HepG2 (cell line): ENCODE measurements at regions not wholly inside any gene's neighbourhood (a gene's known extent, or its start where the extent isn't known, plus 50 kb on each side); places are given as distances from the start of the nearest gene placed in this dataset.
"Not testable (repeated sequence)": the region's sequence is repeated elsewhere in the genome, so short reads cannot be mapped to it uniquely, and the experiment has no call there.

ENCODE experiments used
- ATAC-seq: fragments of 200-7000 bp; cut with Tn5 transposase; 3 replicates; pipeline ENCODE4 v1.9.1; 2020; ENCODE audit warnings: mild to moderate bottlenecking, moderate library complexity
- BruUV-seq: library from RNA; stranded (reverse); fragments of 400-500 nt; replicated peaks from 2 replicates; lab custom pipeline; 2021; lab: Mats Ljungman, UMichigan
- CTCF ChIA-PET: fragments of 300-600 bp; formaldehyde crosslinking; extraction: SDS; loops from one replicate; lab custom pipeline; 2021; ENCODE audit warnings: low total read pairs, inconsistent platforms, low intra/inter-chr PET ratio; lab: Yijun Ruan, JAX
- POLR2A ChIA-PET: fragments of 350-600 bp; sonication (Branson Sonifier 250); formaldehyde crosslinking; loops from one replicate; lab custom pipeline; 2020; ENCODE audit warnings: antibody characterized with exemption, inconsistent platforms; lab: Yijun Ruan, JAX
- DNase-seq: peaks from one replicate; pipeline ENCODE4 v3.0.0-alpha.2; 2015; ENCODE audit warnings: low spot score
- FAIRE-seq: peaks from 3 replicates; lab custom pipeline; 2011; peaks lifted over from hg19 to GRCh38; lab: Jason Lieb, UNC
- H2AFZ ChIP-seq: one replicate; pipeline ENCODE4 v1.6.1; 2011; ENCODE audit warnings: low read length, inconsistent platforms
- H3K27ac ChIP-seq: fragments of 300-600 bp; 3 replicates; pipeline ENCODE4 v1.8.0; 2011; ENCODE audit warnings: mixed run types, mild to moderate bottlenecking, mixed read lengths, low read length, inconsistent platforms; ENCODE audit not compliant: insufficient read depth; ENCODE audit errors: extremely low read length
- H3K27me3 ChIP-seq, 2 experiments: fragments of 200-600 bp in 1 of 2; 2 replicates in 1 of 2; 3 replicates in 1 of 2; pipeline versions ENCODE4 v1.6.0 to v1.8.0; 2011; ENCODE audit warnings: low read length in 2 of 2, mild to moderate bottlenecking in 2 of 2, moderate library complexity in 2 of 2, inconsistent platforms in 1 of 2; ENCODE audit not compliant: insufficient read depth in 2 of 2, control insufficient read depth in 1 of 2
- H3K36me3 ChIP-seq, 2 experiments: fragments of 200-600 bp in 1 of 2; replicated peaks in 1 of 2; 2 replicates in 1 of 2; 3 replicates in 1 of 2; pipeline versions ENCODE4 v1.5.1 to v1.8.0; 2011; ENCODE audit warnings: low read length in 2 of 2, inconsistent platforms in 1 of 2; ENCODE audit not compliant: insufficient read depth in 2 of 2, control insufficient read depth in 1 of 2
- H3K4me1 ChIP-seq: 2 replicates; pipeline ENCODE4 v1.5.1; 2012; ENCODE audit warnings: low read length, inconsistent platforms; ENCODE audit not compliant: insufficient read depth
- H3K4me2 ChIP-seq: 2 replicates; pipeline ENCODE4 v1.6.0; 2011; ENCODE audit warnings: low read depth, low read length, inconsistent platforms
- H3K4me3 ChIP-seq, 3 experiments: fragments of 200-600 bp in 1 of 3; sonication (generic), shearing (Covaris generic) in 1 of 3; replicated peaks in 1 of 3; 2 replicates each; pipeline ENCODE4 v1.5.1; 2011 to 2016; ENCODE audit warnings: low read length in 3 of 3, inconsistent platforms in 2 of 3, low read depth in 2 of 3, mild to moderate bottlenecking in 2 of 3, control low read depth in 1 of 3, mixed read lengths in 1 of 3; ENCODE audit not compliant: insufficient read depth in 1 of 3
- H3K79me2 ChIP-seq: one replicate; pipeline ENCODE4 v1.6.1; 2011; ENCODE audit warnings: low read length, inconsistent platforms; ENCODE audit not compliant: insufficient read depth
- H3K9ac ChIP-seq: 2 replicates; pipeline ENCODE4 v1.6.0; 2011; ENCODE audit warnings: mild to moderate bottlenecking, low read depth, low read length, inconsistent platforms; ENCODE audit not compliant: insufficient read depth
- H3K9me3 ChIP-seq: 2 replicates; pipeline ENCODE4 v1.5.1; 2012; ENCODE audit warnings: mild to moderate bottlenecking, low read length
- H4K20me1 ChIP-seq: 2 replicates; pipeline ENCODE4 v1.6.0; 2011; ENCODE audit warnings: inconsistent platforms, mild to moderate bottlenecking, low read length, moderate library complexity; ENCODE audit not compliant: insufficient read depth
- ATM ChIP-seq: fragments of 450-650 bp; IDR thresholded peaks from 2 replicates; pipeline ENCODE4 v1.7.1; 2017; ENCODE audit warnings: mild to moderate bottlenecking, borderline replicate concordance
- HNF1A ChIP-seq, 2 experiments: sonication (generic) in 1 of 2; formaldehyde crosslinking in 1 of 2; IDR thresholded peaks; 2 replicates each; pipeline versions ENCODE4 v1.4.0 to v1.6.1; 2016 to 2020; ENCODE audit warnings: borderline replicate concordance in 1 of 2, low read depth in 1 of 2, mild to moderate bottlenecking in 1 of 2, missing genetic modification reagents in 1 of 2
- NR2C2 ChIP-seq: sonication (generic); formaldehyde crosslinking; IDR thresholded peaks from 2 replicates; pipeline ENCODE4 v1.4.0; 2020; ENCODE audit warnings: missing genetic modification reagents, mild to moderate bottlenecking, moderate library complexity, borderline replicate concordance
- PRDM4 ChIP-seq: sonication (generic); formaldehyde crosslinking; IDR thresholded peaks from 2 replicates; pipeline ENCODE4 v1.9.0; 2021; ENCODE audit warnings: missing genetic modification reagents, borderline replicate concordance
- SAFB2 ChIP-seq: sonication (generic); formaldehyde crosslinking; IDR thresholded peaks from 2 replicates; pipeline ENCODE4 v1.5.1; 2020; ENCODE audit warnings: missing genetic modification reagents, low read depth, mild to moderate bottlenecking, borderline replicate concordance
- SALL1 ChIP-seq: sonication (generic); formaldehyde crosslinking; IDR thresholded peaks from 2 replicates; pipeline ENCODE4 v1.8.0; 2022; ENCODE audit warnings: mild to moderate bottlenecking, missing genetic modification reagents
- TCF7L2 ChIP-seq: IDR thresholded peaks from 2 replicates; pipeline ENCODE4 v1.6.1; 2011; ENCODE audit warnings: mild to moderate bottlenecking, low read depth, low read length, moderate library complexity
- ZNF10 ChIP-seq: sonication (generic); formaldehyde crosslinking; IDR thresholded peaks from 2 replicates; pipeline ENCODE4 v1.4.0; 2020; ENCODE audit warnings: mild to moderate bottlenecking, low read depth, missing genetic modification reagents, borderline replicate concordance
- ZNF432 ChIP-seq: sonication (generic); formaldehyde crosslinking; IDR thresholded peaks from 2 replicates; pipeline ENCODE4 v1.5.0; 2020; ENCODE audit warnings: missing genetic modification reagents, mild to moderate bottlenecking, borderline replicate concordance
- ZNF451 ChIP-seq: sonication (generic); formaldehyde crosslinking; IDR thresholded peaks from 2 replicates; pipeline ENCODE4 v1.5.0; 2020; ENCODE audit warnings: mild to moderate bottlenecking, missing genetic modification reagents
- WGBS: methylation state at CpG from one replicate; pipeline ENCODE4 v1.1.6; 2017; ENCODE audit warnings: low lambda C conversion rate; 5-methylcytosine and 5-hydroxymethylcytosine counted together
- in situ Hi-C: cut with HindIII; loops from 2 replicates; pipeline ENCODE4 v1.10.0; 2017; ENCODE audit warnings: low pct_unique_long_range_greater_than_20kb; ENCODE audit not compliant: extremely low pct_ligation_motif_present
- intact Hi-C: fragments of 100-400 bp; cut with micrococcal nuclease; formaldehyde crosslinking; loops from one replicate; pipeline ENCODE4 v1.10.0; 2022; ENCODE audit not compliant: unreplicated experiment

GRCh38 chr9:74056023-74056422, 441.1 kb upstream of the RORB start:
- CTCF ChIA-PET: no interaction called here
- intact Hi-C loops: no loop called here
- WGBS: 5% methylated on average over 2 of the region's 2 CpGs
- Histone ChIP-seq H3K9me3 (peaks cover 11% of the 10 kb centered on the region), H3K9ac (no peak overlapping the region), H3K4me1 (no peaks in the 10 kb centered on the region), H3K36me3 (no peaks in the 10 kb centered on the region), H3K4me3 (no peak overlapping the region), H3K79me2 (no peaks in the 10 kb centered on the region), H4K20me1 (no peaks in the 10 kb centered on the region), H3K4me2 (no peak overlapping the region), H3K27me3 (no peaks in the 10 kb centered on the region), H2AFZ (no peak overlapping the region), H3K27ac (no peak overlapping the region)
- ATAC-seq (no peak), FAIRE-seq (no peak), DNase-seq (no peak)
- POLR2A ChIA-PET: no interaction called here
- no peak for TF ChIP-seq ZNF432 (CRISPR knock-in tag)
- TF ChIP-seq SAFB2: no peak
- TF ChIP-seq HNF1A (IDR thresholded peaks at IDR 0.05; ENCODE audit: low read depth): no peak
- TF ChIP-seq HNF1A (CRISPR knock-in tag; IDR thresholded peaks at IDR 0.05; ENCODE audit: borderline replicate concordance): no peak
- TF ChIP-seq ZNF451 (CRISPR knock-in tag): no peak
- TF ChIP-seq NR2C2 (CRISPR knock-in tag): no peak
- TF ChIP-seq TCF7L2: no peak
- no peak for TF ChIP-seq SALL1 (CRISPR knock-in tag)
- TF ChIP-seq ATM: no peak
- no peak for TF ChIP-seq PRDM4 (CRISPR knock-in tag)
- no peak for TF ChIP-seq ZNF10 (CRISPR knock-in tag)
- in situ Hi-C loops: no loop called here
- no TSS peak for BruUV-seq

GRCh38 chr9:74057051-74057450, 440.1 kb upstream of the RORB start:
- H3K36me3 ChIP-seq, intact Hi-C loops, in situ Hi-C loops, FAIRE-seq, ATAC-seq, H3K9ac ChIP-seq, POLR2A ChIA-PET, H2AFZ ChIP-seq, H3K4me3 ChIP-seq, BruUV-seq, H3K27me3 ChIP-seq, H3K79me2 ChIP-seq, CTCF ChIA-PET, H3K4me2 ChIP-seq, H3K27ac ChIP-seq, H3K4me1 ChIP-seq, H4K20me1 ChIP-seq, DNase-seq: not testable (repeated sequence)
- peaks cover 11% of the 10 kb centered on the region for H3K9me3 ChIP-seq
